Brain pericyte (primary cell): ENCODE measurements at regions not wholly inside any gene's neighbourhood (a gene's known extent, or its start where the extent isn't known, plus 50 kb on each side); places are given as distances from the start of the nearest gene placed in this dataset.
A peak's percentile ranks its signal among the peaks of the same experiment; 100 is the strongest.

Experiments used
- DNase-seq: peaks from one replicate; pipeline ENCODE4 v3.0.0-alpha.2; 2012; ENCODE audit warnings: low read depth, low spot score

DNA sequence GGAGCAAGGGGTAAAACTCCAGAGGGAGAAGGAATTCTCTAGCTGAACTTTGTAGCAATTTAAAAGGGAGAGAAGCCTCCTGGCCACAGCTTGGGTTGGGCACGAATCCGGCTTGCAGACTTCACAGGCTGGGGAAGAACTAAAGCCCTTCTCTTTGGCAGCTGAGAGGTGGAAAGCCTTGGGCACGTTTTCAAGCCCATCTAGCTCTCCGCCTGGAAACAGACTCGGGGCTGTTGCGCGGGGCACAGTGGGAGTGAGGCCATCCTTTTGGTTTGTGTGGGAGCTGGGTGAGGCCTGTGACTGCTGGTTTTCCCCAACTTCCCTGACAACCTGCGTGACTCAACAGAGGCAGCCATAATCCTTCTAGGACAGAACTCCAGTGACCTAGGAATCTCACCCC lies 295.7 kb upstream of the ROBO1 start:
- no peak for DNase-seq

DNA sequence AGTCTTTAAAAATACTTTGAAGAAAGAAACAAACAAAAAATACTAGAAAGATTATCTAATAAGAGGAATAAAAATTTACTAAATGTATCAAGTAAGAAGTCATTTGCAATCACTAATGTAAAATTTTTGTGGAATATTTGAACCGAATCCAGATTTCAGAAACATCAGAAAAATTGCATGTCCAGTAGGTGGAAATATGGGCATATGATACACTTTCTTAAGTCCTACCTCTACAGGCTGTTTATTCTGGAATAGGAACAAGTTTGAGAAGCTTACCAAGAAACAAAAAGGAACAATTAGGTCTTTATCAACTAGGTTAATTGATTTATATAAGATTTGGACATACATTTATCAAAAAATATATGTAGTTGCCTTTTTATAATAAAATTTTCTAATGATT lies 292.9 kb upstream of the ROBO1 start:
- no peak for DNase-seq

GRCh38 chr3:80055306-80055705 lies 287.5 kb upstream of the ROBO1 start:
- no peak for DNase-seq

DNA sequence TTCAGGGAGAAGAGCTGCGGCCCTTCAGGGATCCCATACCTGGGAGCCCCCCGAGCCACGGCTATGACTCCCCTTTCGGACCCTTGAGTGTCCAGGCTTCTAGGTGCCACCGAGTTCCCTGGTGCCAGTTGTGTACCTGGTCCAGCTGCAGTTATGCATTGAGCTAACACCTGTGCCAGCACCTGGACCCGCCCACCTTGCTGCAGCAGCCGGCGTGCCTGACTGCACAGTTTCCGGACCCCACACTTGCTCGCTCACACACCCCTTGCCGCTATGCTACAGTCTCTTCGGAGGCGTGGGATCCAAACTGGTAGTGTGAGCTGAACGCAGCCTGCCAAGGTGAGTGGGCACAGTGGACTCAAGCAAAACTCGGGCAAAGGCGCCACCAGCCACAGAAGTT lies 284.5 kb upstream of the ROBO1 start:
- no peak for DNase-seq

DNA sequence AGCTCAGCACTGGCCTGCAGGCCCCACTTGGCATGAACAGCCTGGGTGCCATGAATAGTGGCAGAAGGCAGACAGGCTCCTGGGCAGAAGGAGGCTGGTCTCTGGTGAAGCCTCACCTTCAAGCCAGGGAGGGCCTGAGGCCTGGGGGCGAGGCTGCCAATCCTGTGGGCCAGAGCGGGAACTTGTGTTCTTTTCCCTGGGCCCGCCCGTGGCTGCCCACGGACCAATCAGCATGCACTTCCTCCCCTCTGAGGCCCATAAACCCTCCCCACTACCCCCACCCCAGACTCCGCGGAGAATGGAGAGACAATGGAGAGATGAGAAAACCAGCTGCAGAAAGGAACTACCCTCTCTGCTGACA lies 283.8 kb upstream of the ROBO1 start:
- no peak for DNase-seq

GRCh38 chr3:80050826-80051601 lies 283.2 kb upstream of the ROBO1 start:
- DNase-seq, result no peak

GRCh38 chr3:80043226-80043625 lies 275.4 kb upstream of the ROBO1 start:
- no peak for DNase-seq

- DNase-seq, result no peak
Observed at GRCh38 chr3:80040067-80040466, 272.3 kb upstream of the ROBO1 start.

GRCh38 chr3:80036176-80036575 lies 268.4 kb upstream of the ROBO1 start:
- DNase-seq, result no peak

GRCh38 chr3:80035021-80035420 lies 267.2 kb upstream of the ROBO1 start:
- DNase-seq, result no peak

GRCh38 chr3:80023010-80023409 lies 255.2 kb upstream of the ROBO1 start:
- no peak for DNase-seq

- DNase-seq, result no peak
Observed at GRCh38 chr3:80018375-80018774, 250.6 kb upstream of the ROBO1 start.

DNA sequence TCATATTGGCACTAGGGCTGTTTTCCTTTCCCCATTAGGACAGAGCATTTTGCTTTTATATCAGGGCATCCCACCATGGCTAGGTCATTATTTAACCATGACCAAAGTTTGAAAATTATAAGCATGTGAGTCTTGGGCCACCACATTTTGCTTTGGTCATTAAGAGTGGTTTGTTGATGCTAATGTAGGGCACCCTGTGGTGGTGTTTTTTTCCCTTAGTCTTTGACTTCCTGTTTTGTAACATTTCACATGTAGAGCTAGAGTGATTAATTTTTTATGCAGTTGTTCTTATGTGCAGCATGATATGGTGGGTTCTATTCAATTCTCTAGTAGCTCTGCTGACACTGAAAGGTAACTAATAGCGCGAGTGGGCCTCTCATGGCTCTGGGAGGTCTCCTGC lies 249.6 kb upstream of the ROBO1 start:
- DNase-seq, result no peak

DNA sequence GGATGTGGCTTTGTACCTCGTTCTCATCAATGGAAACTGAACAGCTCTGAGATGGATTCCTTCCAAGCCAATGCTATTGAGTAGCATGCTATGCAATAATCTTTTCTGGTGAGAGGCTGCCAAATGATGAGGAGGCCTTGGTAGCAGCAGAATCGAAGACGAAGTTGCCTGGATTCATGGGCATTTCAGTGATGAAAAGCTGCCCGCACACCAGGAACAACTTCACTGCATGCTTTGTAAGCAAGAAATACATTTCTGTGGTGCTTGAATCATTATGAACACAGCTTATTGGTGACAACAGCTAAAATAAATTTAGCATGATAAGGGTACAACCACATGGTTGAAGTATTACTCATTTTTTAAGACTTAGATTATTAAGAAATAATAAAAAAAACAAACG lies 246.8 kb upstream of the ROBO1 start:
- DNase-seq, result no peak

- no peak for DNase-seq
Observed at GRCh38 chr3:80010021-80010571, 242.3 kb upstream of the ROBO1 start.

- DNase-seq, result no peak
Observed at GRCh38 chr3:80007522-80007921, 239.7 kb upstream of the ROBO1 start.

DNA sequence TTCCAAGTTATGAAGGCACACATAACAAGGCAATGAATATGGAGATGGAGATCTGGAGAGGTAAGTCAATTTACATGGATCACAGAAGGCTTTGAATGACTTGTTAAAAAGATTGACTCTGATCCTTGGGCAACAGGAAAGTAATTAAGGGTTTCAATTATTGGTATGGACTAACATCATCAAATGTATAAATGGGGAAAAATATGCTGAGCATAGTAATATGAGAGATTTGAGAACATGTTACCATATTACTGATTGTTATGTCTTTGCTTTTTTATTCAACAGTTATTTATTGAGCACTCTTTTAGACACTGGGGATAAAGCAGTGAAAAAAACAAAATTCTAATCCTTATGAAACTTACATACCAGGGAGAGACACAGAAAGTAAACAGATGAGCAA lies 238.5 kb upstream of the ROBO1 start:
- DNase-seq, result no peak

GRCh38 chr3:80000022-80000421 lies 232.2 kb upstream of the ROBO1 start:
- no peak for DNase-seq

- no peak for DNase-seq
Observed at GRCh38 chr3:79994397-79994796, 226.6 kb upstream of the ROBO1 start.

DNA sequence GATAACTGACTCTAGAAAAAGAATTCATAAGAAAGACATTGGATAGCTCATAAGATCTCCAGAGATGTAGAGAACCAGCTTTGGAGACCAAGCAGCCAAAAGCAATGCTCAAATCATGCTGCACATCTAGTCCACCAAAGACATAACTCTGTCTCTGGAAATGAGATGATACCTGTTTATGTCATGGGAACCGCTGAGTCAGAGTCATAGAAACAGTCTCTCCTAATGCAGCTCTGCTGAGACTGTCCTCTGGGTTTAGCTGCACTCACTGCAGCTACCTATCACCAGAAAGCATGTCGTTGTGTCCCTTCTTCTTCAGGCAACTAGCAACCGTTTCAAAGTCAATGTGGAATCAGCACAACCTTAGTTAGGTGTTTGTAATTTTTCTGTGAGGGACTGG lies 218.5 kb upstream of the ROBO1 start:
- no peak for DNase-seq

DNA sequence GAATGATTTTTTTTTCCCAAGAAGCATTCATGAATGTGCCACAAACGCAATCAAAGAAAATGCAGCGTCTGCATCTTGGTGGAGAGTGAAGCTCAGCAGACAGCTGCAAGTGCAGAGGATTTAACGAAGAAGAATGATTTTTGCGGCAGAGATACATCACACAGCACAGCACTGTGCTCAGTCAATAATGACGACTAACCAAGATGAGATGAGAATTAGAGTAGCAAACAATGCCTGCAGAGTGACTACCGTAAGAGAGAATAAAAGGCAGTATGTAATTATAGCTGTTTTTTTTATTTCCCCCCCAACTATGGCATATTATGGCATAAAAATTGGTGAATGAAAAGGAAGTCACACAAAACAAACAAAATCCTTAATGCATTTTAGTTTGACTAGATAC lies 218.0 kb upstream of the ROBO1 start:
- DNase-seq, result no peak

DNA sequence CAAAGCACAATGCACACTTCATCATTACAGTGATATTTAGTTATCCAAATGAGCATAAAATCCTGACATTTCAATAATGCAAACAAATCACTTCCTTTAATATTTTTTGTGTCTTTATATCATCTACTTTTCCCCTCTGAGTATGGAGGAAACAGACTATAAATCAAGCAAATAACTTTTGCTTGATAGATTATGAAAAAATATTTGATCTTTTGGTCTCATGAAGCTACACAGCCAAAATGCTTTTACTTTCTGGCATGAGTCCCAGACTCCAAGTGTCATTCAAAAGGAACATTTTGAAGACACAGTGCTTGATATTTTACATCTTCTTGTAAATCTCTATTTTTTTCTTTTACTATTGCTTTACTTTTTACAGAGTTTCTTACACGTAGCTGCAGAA lies 215.3 kb upstream of the ROBO1 start:
- DNase-seq, result no peak

GRCh38 chr3:79979990-79980389 lies 212.2 kb upstream of the ROBO1 start:
- DNase-seq, result no peak

GRCh38 chr3:79976466-79976865 lies 208.7 kb upstream of the ROBO1 start:
- peak; percentile 8 for DNase-seq
